DOHH2 (cell line): ENCODE measurements at regions not wholly inside any gene's neighbourhood (a gene's known extent, or its start where the extent isn't known, plus 50 kb on each side); places are given as distances from the start of the nearest gene placed in this dataset.
A peak's percentile ranks its signal among the peaks of the same experiment; 100 is the strongest.

ENCODE experiments used
- H3F3A ChIP-seq: fragments of 200-600 bp; sonication (generic), shearing (Covaris generic); 2 replicates; pipeline ENCODE4 v1.6.0; 2016; ENCODE audit warnings: antibody characterized with exemption, mild to moderate bottlenecking; ENCODE audit not compliant: control insufficient read depth, insufficient read depth
- H3K27ac ChIP-seq: fragments of 200-600 bp; sonication (generic); 2 replicates; pipeline ENCODE4 v1.5.1; 2014; ENCODE audit warnings: low read depth, mild to moderate bottlenecking, low read length, moderate library complexity
- H3K27me3 ChIP-seq: fragments of 200-600 bp; sonication (generic); 2 replicates; pipeline ENCODE4 v1.6.1; 2014; ENCODE audit warnings: mild to moderate bottlenecking, low read length, mixed read lengths; ENCODE audit not compliant: control insufficient read depth
- H3K36me3 ChIP-seq: fragments of 200-600 bp; sonication (generic); 2 replicates; pipeline ENCODE4 v1.6.1; 2014; ENCODE audit warnings: mild to moderate bottlenecking, low read length, moderate library complexity, mixed read lengths; ENCODE audit not compliant: control insufficient read depth
- H3K4me1 ChIP-seq: fragments of 200-600 bp; sonication (generic); 2 replicates; pipeline ENCODE4 v1.6.1; 2014; ENCODE audit warnings: mild to moderate bottlenecking, low read length, mixed read lengths; ENCODE audit not compliant: control insufficient read depth
- H3K4me2 ChIP-seq: fragments of 200-600 bp; sonication (generic); 2 replicates; pipeline ENCODE4 v1.6.0; 2014; ENCODE audit warnings: mild to moderate bottlenecking, low read length, moderate library complexity
- H3K4me3 ChIP-seq: fragments of 200-600 bp; sonication (generic); 2 replicates; pipeline ENCODE4 v1.5.1; 2014; ENCODE audit warnings: mild to moderate bottlenecking, low read length, mixed read lengths
- H3K79me2 ChIP-seq: fragments of 200-600 bp; sonication (generic); 2 replicates; pipeline ENCODE4 v1.6.1; 2014; ENCODE audit warnings: mild to moderate bottlenecking, low read length, mixed read lengths; ENCODE audit not compliant: control insufficient read depth
- H3K9me2 ChIP-seq: fragments of 200-600 bp; sonication (generic); replicated peaks from 2 replicates; pipeline ENCODE4 v1.6.1; 2014; ENCODE audit warnings: mild to moderate bottlenecking, low read length, mixed read lengths; ENCODE audit not compliant: control insufficient read depth
- H3K9me3 ChIP-seq: fragments of 200-600 bp; sonication (generic); 2 replicates; pipeline ENCODE4 v1.6.1; 2014; ENCODE audit warnings: antibody characterized with exemption, low read length, mixed read lengths; ENCODE audit not compliant: control insufficient read depth, insufficient read depth
- H4K20me1 ChIP-seq: fragments of 200-600 bp; sonication (generic); 2 replicates; pipeline ENCODE4 v1.6.0; 2014; ENCODE audit warnings: low read depth, mild to moderate bottlenecking, antibody characterized with exemption, low read length, moderate library complexity; ENCODE audit not compliant: control insufficient read depth, insufficient read depth
- CTCF ChIP-seq: fragments of 200-600 bp; sonication (generic); IDR thresholded peaks from one replicate; pipeline ENCODE4 v1.5.1; 2014; ENCODE audit warnings: antibody characterized with exemption, mild to moderate bottlenecking, low read depth, low read length; ENCODE audit not compliant: poor library complexity, severe bottlenecking
- EZH2phosphoT487 ChIP-seq: fragments of 200-600 bp; sonication (generic); IDR thresholded peaks from 2 replicates; pipeline ENCODE4 v1.6.1; 2017; ENCODE audit warnings: borderline replicate concordance, mild to moderate bottlenecking, antibody characterized with exemption, low read length, moderate library complexity, mixed read lengths

GRCh38 chr12:66898700-66899469, 220.0 kb upstream of the GRIP1 start:
- H3K4me2 ChIP-seq: peak overlapping the region; percentile 73
- H3K9me2 ChIP-seq: no peaks in the 10 kb centered on the region
- H3K27me3 ChIP-seq: no peaks in the 10 kb centered on the region
- no peak for TF ChIP-seq CTCF
- TF ChIP-seq EZH2phosphoT487: no peak
- H3F3A ChIP-seq: peaks cover 13% of the 10 kb centered on the region
- no peak overlapping the region for H3K4me3 ChIP-seq
- H3K4me1 ChIP-seq: peaks cover 55% of the 10 kb centered on the region
- H3K79me2 ChIP-seq: peaks cover 15% of the 10 kb centered on the region
- H3K36me3 ChIP-seq: no peaks in the 10 kb centered on the region
- no peaks in the 10 kb centered on the region for H3K9me3 ChIP-seq
- H3K27ac ChIP-seq: peak overlapping the region; percentile 83
- H4K20me1 ChIP-seq: no peaks in the 10 kb centered on the region

DNA sequence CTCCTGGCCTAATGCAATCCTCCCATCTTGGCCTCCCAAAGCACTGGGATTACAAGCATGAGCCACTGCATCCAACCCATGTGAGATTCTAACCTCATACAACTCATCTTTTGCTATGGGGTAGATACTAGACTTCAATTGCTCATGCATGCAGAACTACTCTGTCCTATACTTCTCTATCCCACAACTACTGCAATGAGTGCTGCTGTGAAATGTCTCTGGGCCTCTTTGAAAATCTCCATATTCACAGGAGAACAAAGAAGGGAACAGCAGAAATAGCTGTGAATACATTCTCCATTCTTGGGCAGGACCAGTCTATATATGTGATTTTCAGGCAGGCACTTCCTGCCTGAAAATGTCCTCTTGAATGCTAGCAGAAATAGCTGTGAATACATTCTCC, 220.7 kb upstream of the GRIP1 start:
- Histone ChIP-seq H3K27me3 (no peaks in the 10 kb centered on the region), H3K79me2 (peaks cover 15% of the 10 kb centered on the region), H4K20me1 (no peaks in the 10 kb centered on the region), H3K27ac (peak overlapping the region; percentile 83), H3K36me3 (no peaks in the 10 kb centered on the region), H3K9me3 (no peaks in the 10 kb centered on the region), H3K9me2 (no peaks in the 10 kb centered on the region), H3F3A (peaks cover 13% of the 10 kb centered on the region), H3K4me1 (peaks cover 62% of the 10 kb centered on the region), H3K4me2 (peak overlapping the region; percentile 73), H3K4me3 (peak overlapping the region; percentile 54)
- TF ChIP-seq CTCF (no peak), EZH2phosphoT487 (no peak)

DNA sequence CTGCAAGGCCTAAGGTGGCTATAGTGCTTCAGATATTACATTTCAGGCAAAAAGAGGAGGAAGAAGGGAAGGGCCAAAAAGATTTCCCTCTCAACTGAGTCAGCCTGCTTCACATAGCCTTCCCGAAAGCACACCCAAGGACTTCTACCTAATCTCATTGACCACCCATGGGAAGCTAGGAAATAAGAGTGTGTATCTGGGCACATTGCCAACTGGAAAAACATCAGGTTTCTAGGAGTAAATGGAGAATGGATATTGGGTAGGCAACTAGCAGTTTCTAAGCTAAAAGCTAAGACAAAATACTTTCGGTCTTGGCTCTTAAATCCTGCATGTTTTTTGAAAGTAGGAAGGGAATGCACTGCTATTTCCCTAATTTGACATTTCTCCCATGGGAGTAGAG, 221.7 kb upstream of the GRIP1 start:
- Histone ChIP-seq H3K36me3 (no peaks in the 10 kb centered on the region), H3K4me3 (peak overlapping the region; percentile 54), H4K20me1 (no peaks in the 10 kb centered on the region), H3K9me2 (no peaks in the 10 kb centered on the region), H3K4me1 (peaks cover 62% of the 10 kb centered on the region), H3K27me3 (no peaks in the 10 kb centered on the region), H3K4me2 (peak overlapping the region; percentile 73), H3K27ac (peak overlapping the region; percentile 83), H3K79me2 (peaks cover 15% of the 10 kb centered on the region), H3F3A (peaks cover 13% of the 10 kb centered on the region), H3K9me3 (no peaks in the 10 kb centered on the region)
- TF ChIP-seq CTCF (no peak), EZH2phosphoT487 (no peak)
